ENCODE measurements at regions not wholly inside any gene's neighbourhood (a gene's known extent, or its start where the extent isn't known, plus 50 kb on each side); places are given as distances from the start of the nearest gene placed in this dataset.

DNA sequence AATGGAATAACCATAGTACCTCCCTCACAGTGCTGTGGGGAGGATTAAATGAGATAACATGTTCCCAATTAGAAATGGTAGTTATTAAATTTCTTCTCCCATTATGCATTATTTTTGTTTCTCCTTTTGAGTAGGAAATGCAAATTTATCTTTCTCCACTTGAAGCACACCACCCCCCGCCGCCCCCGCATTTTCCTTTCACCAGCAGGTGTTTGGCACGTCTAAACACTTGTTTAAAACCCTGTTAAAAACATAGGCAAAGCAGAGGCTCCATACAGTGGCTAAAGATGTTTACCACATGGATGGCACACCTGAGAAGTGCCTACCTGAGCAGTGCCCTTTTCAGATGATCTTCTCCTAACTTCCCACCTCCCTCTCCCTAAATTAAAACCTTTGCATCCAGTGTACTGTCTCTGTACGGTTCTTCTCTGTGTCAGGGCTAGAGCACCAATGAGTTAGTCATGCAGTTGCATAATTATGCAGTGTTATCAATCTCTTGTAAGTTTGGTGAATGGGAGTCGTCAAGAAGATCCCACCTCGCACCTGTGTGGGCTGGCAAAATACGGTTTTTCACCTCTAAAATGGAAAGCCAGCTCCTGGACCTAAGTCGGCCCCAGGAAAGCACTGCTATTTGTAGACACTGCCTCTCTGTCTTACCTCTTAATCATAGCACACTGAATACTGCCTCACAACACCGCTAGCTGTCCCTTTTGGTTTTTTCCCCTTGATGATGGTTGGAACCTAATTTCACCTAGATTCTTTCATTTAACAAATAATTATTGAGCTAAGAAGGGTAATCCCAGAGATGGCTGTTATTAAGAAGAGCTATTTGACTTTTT is 122.0 kb downstream of the CT47B1 start:
- WGBS, 3 donors = 52 to 63% (median 61%) methylated on average over 10 of the region's 10 CpGs
- DNase-seq = no peak
- Histone ChIP-seq H3K4me3 (no peak overlapping the region), H3K27ac (no peak overlapping the region), H3K4me1 (ENCODE audit: insufficient read depth) (no peaks in the 10 kb centered on the region), H3K27me3 (no peaks in the 10 kb centered on the region), H3K9me3 (no peaks in the 10 kb centered on the region), H3K36me3 (no peaks in the 10 kb centered on the region)
- TF ChIP-seq POLR2A (IDR thresholded peaks at IDR 0.05) (no peak), EP300 (IDR thresholded peaks at IDR 0.05) (no peak), CTCF (IDR thresholded peaks at IDR 0.05) (no peak)
- intact Hi-C loops (cut with DNase I) = no loop called here

GRCh38 chrX:120752431-120753082 is 122.7 kb upstream of the C1GALT1C1 start:
- WGBS, 3 donors = 44 to 48% (median 45%) methylated on average over 7 of the region's 7 CpGs
- TF ChIP-seq CTCF (IDR thresholded peaks at IDR 0.05) (no peak), POLR2A (IDR thresholded peaks at IDR 0.05) (no peak), EP300 (IDR thresholded peaks at IDR 0.05) (no peak)
- no peak for DNase-seq
- Histone ChIP-seq H3K27me3 (no peaks in the 10 kb centered on the region), H3K9me3 (no peaks in the 10 kb centered on the region), H3K4me3 (no peak overlapping the region), H3K27ac (no peak overlapping the region), H3K4me1 (ENCODE audit: insufficient read depth) (no peaks in the 10 kb centered on the region), H3K36me3 (no peaks in the 10 kb centered on the region)
- intact Hi-C loops (cut with DNase I) = no loop called here

DNA sequence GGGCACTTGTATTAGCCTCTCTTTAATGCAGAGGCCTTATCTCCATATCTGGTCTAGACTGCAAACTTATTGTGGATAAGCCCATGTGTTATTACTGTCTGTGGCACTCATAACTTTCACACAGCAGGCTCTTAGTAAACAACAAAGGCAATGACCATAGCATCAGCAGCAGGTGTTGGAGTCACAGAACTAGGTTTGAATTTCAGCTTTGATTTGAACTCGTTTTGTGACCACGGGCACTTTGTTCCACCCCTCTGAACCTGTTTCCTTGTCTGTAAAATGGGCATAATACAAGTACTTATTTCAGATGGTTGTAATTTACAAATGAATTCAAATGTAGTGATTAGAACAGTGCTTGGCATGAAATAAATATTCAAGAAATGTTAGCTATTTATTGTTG is 121.8 kb upstream of the C1GALT1C1 start:
- no peaks in the 10 kb centered on the region for H3K4me1 ChIP-seq (ENCODE audit: insufficient read depth)
- no peaks in the 10 kb centered on the region for H3K9me3 ChIP-seq
- H3K27ac ChIP-seq = no peak overlapping the region
- no peaks in the 10 kb centered on the region for H3K27me3 ChIP-seq
- H3K4me3 ChIP-seq = no peak overlapping the region
- 65 to 79% (median 76%) methylated on average over 2 of the region's 2 CpGs for WGBS, 3 donors
- H3K36me3 ChIP-seq = no peaks in the 10 kb centered on the region
- DNase-seq = no peak
- intact Hi-C loops (cut with DNase I) = no loop called here
- TF ChIP-seq POLR2A (IDR thresholded peaks at IDR 0.05) (no peak), CTCF (IDR thresholded peaks at IDR 0.05) (no peak), EP300 (IDR thresholded peaks at IDR 0.05) (no peak)

GRCh38 chrX:120750381-120750780 is 120.5 kb upstream of the C1GALT1C1 start:
- intact Hi-C loops (cut with DNase I) = no loop called here
- no peak overlapping the region for H3K27ac ChIP-seq
- H3K4me1 ChIP-seq (ENCODE audit: insufficient read depth) = no peaks in the 10 kb centered on the region
- 51 to 63% (median 53%) methylated on average over 1 of the region's 1 CpG for WGBS, 3 donors
- DNase-seq = no peak
- no peaks in the 10 kb centered on the region for H3K27me3 ChIP-seq
- TF ChIP-seq CTCF (IDR thresholded peaks at IDR 0.05) = no peak
- no peak for TF ChIP-seq EP300 (IDR thresholded peaks at IDR 0.05)
- TF ChIP-seq POLR2A (IDR thresholded peaks at IDR 0.05) = no peak
- H3K9me3 ChIP-seq = no peaks in the 10 kb centered on the region
- H3K36me3 ChIP-seq = no peaks in the 10 kb centered on the region
- no peak overlapping the region for H3K4me3 ChIP-seq
